H1 (cell line): ENCODE measurements at regions not wholly inside any gene's neighbourhood (a gene's known extent, or its start where the extent isn't known, plus 50 kb on each side); places are given as distances from the start of the nearest gene placed in this dataset.

Source experiments
- CTCF ChIA-PET: fragments of 300-600 bp; sonication (Branson Sonifier 250); formaldehyde crosslinking; loops from one replicate; lab custom pipeline; 2021; ENCODE audit not compliant: partially characterized antibody; lab: Charles Lee
- POLR2A ChIA-PET: fragments of 300-600 bp; sonication (Branson Sonifier 250); formaldehyde crosslinking; loops from one replicate; lab custom pipeline; 2021; ENCODE audit warnings: inconsistent platforms; ENCODE audit not compliant: partially characterized antibody; lab: Charles Lee
- DNase-seq, 2 experiments: peaks; one replicate each; pipeline versions ENCODE4 v3.0.0 to v3.0.0-alpha.2; 2010 to 2022; ENCODE audit warnings: low spot score in 2 of 2, low read depth in 1 of 2, mixed read lengths in 1 of 2
- FAIRE-seq: peaks from 2 replicates; lab custom pipeline; 2011; peaks lifted over from hg19 to GRCh38; lab: Jason Lieb, UNC
- H2AFZ ChIP-seq: 2 replicates; pipeline ENCODE4 v1.8.1; 2012; ENCODE audit warnings: low read length, inconsistent platforms
- H2AK5ac ChIP-seq: 2 replicates; pipeline ENCODE4 v1.6.1; 2013; ENCODE audit warnings: low read depth, low read length
- H2BK120ac ChIP-seq: replicated peaks from 2 replicates; pipeline ENCODE3; 2013; ENCODE audit warnings: low read depth, low read length, inconsistent platforms
- H2BK12ac ChIP-seq: 2 replicates; pipeline ENCODE4 v1.6.1; 2013; ENCODE audit warnings: low read depth, low read length
- H2BK15ac ChIP-seq: 2 replicates; pipeline ENCODE4 v1.6.1; 2013; ENCODE audit warnings: low read length
- H2BK20ac ChIP-seq: 2 replicates; pipeline ENCODE4 v1.6.1; 2013; ENCODE audit warnings: low read length
- H2BK5ac ChIP-seq: 2 replicates; pipeline ENCODE4 v1.6.1; 2013; ENCODE audit warnings: low read depth, low read length
- H3K14ac ChIP-seq: 2 replicates; pipeline ENCODE4 v1.6.1; 2013; ENCODE audit warnings: inconsistent platforms; ENCODE audit not compliant: insufficient read length
- H3K18ac ChIP-seq: 2 replicates; pipeline ENCODE4 v1.6.1; 2013; ENCODE audit warnings: low read length; ENCODE audit errors: extremely low read depth
- H3K23ac ChIP-seq: 2 replicates; pipeline ENCODE4 v1.6.1; 2013; ENCODE audit warnings: inconsistent platforms; ENCODE audit not compliant: insufficient read length
- H3K23me2 ChIP-seq: 2 replicates; pipeline ENCODE4 v1.6.1; 2013; ENCODE audit warnings: low read depth, low read length
- H3K27ac ChIP-seq: 2 replicates; pipeline ENCODE4 v1.6.1; 2011; ENCODE audit warnings: low read depth, low read length, inconsistent platforms
- H3K27me3 ChIP-seq, 4 experiments: replicated peaks in 1 of 4; 1 replicate in 1 of 4; 2 replicates in 3 of 4; pipeline versions ENCODE4 v1.6.1 to v1.8.1; 2011 to 2013; ENCODE audit warnings: low read length in 3 of 4, mild to moderate bottlenecking in 3 of 4, inconsistent platforms in 2 of 4, mixed read lengths in 2 of 4, moderate library complexity in 1 of 4; ENCODE audit not compliant: control insufficient read depth in 3 of 4, insufficient read depth in 3 of 4; ENCODE audit errors: extremely low read depth in 1 of 4
- H3K36me3 ChIP-seq, 4 experiments: 2 replicates each; pipeline versions ENCODE4 v1.6.1 to v1.8.1; 2011 to 2013; ENCODE audit warnings: mild to moderate bottlenecking in 4 of 4, low read length in 3 of 4, moderate library complexity in 2 of 4, control low read depth in 1 of 4, inconsistent platforms in 1 of 4; ENCODE audit not compliant: insufficient read depth in 4 of 4, control insufficient read depth in 2 of 4
- H3K4ac ChIP-seq: replicated peaks from 2 replicates; pipeline ENCODE3; 2013; ENCODE audit warnings: low read length, low read depth, mixed read lengths, inconsistent platforms; ENCODE audit not compliant: insufficient read length
- H3K4me1 ChIP-seq, 4 experiments: replicated peaks in 1 of 4; 1 replicate in 1 of 4; 2 replicates in 3 of 4; pipeline versions ENCODE4 v1.6.1 to v1.8.1; 2011 to 2013; ENCODE audit warnings: low read length in 3 of 4, inconsistent platforms in 2 of 4, mixed read lengths in 1 of 4; ENCODE audit not compliant: insufficient read depth in 4 of 4, control insufficient read depth in 3 of 4
- H3K4me2 ChIP-seq, 2 experiments: 2 replicates each; pipeline versions ENCODE4 v1.6.1 to v1.8.1; 2011 to 2013; ENCODE audit warnings: low read depth in 2 of 2, low read length in 2 of 2, control low read depth in 1 of 2, inconsistent platforms in 1 of 2, mild to moderate bottlenecking in 1 of 2; ENCODE audit not compliant: insufficient read depth in 1 of 2
- H3K4me3 ChIP-seq, 4 experiments: fragments of 200-600, 300-600 bp in 1 of 4; sonication (generic), shearing (Covaris generic), sonication (Bioruptor Twin) in 1 of 4; 2 replicates each; pipeline versions ENCODE4 v1.5.1 to v1.8.1; 2011 to 2016; ENCODE audit warnings: low read length in 4 of 4, low read depth in 3 of 4, control low read depth in 2 of 4, inconsistent platforms in 2 of 4, mild to moderate bottlenecking in 2 of 4, mixed read lengths in 1 of 4, moderate library complexity in 1 of 4; ENCODE audit not compliant: insufficient read depth in 2 of 4; ENCODE audit errors: extremely low read depth in 1 of 4
- H3K56ac ChIP-seq: replicated peaks from 2 replicates; pipeline ENCODE3; 2013; ENCODE audit warnings: low read depth, mild to moderate bottlenecking, mixed read lengths, low read length, inconsistent platforms; ENCODE audit not compliant: insufficient read length
- H3K79me1 ChIP-seq: 2 replicates; pipeline ENCODE4 v1.6.1; 2013; ENCODE audit warnings: low read depth, low read length, control low read depth
- H3K79me2 ChIP-seq, 2 experiments: 2 replicates each; pipeline versions ENCODE4 v1.6.1 to v1.8.1; 2012 to 2013; ENCODE audit warnings: low read length in 2 of 2, mild to moderate bottlenecking in 2 of 2, inconsistent platforms in 1 of 2; ENCODE audit not compliant: insufficient read depth in 2 of 2, control insufficient read depth in 1 of 2
- H3K9ac ChIP-seq, 4 experiments: replicated peaks in 1 of 4; 1 replicate in 1 of 4; 2 replicates in 3 of 4; pipeline versions ENCODE4 v1.6.1 to v1.8.1; 2011 to 2013; ENCODE audit warnings: low read depth in 3 of 4, low read length in 3 of 4, control low read depth in 2 of 4, mild to moderate bottlenecking in 2 of 4, moderate library complexity in 2 of 4, inconsistent platforms in 1 of 4; ENCODE audit errors: extremely low read depth in 1 of 4
- H3K9me3 ChIP-seq, 2 experiments: 2 replicates each; pipeline versions ENCODE4 v1.6.1 to v1.8.1; 2012 to 2013; ENCODE audit warnings: mild to moderate bottlenecking in 2 of 2, moderate library complexity in 2 of 2, control low read depth in 1 of 2, inconsistent platforms in 1 of 2, low read depth in 1 of 2, low read length in 1 of 2, mixed read lengths in 1 of 2; ENCODE audit not compliant: insufficient read depth in 2 of 2
- H4K20me1 ChIP-seq, 2 experiments: replicated peaks in 1 of 2; 2 replicates each; pipeline versions ENCODE3 to v1.8.1; 2011 to 2013; ENCODE audit warnings: inconsistent platforms in 2 of 2, low read length in 2 of 2, mild to moderate bottlenecking in 1 of 2; ENCODE audit not compliant: insufficient read depth in 2 of 2, control insufficient read depth in 1 of 2
- H4K5ac ChIP-seq: 2 replicates; pipeline ENCODE4 v1.6.1; 2013; ENCODE audit warnings: low read length, low read depth, mixed read lengths, inconsistent platforms; ENCODE audit not compliant: insufficient read length
- H4K8ac ChIP-seq: 2 replicates; pipeline ENCODE4 v1.8.0; 2013; ENCODE audit warnings: mild to moderate bottlenecking, moderate library complexity, low read length, inconsistent platforms; ENCODE audit not compliant: insufficient read depth; ENCODE audit errors: extremely low read depth
- H4K91ac ChIP-seq: replicated peaks from 2 replicates; pipeline ENCODE3; 2013; ENCODE audit warnings: low read length, mixed read lengths, inconsistent platforms; ENCODE audit not compliant: insufficient read length
- BRCA1 ChIP-seq: IDR thresholded peaks from 2 replicates; pipeline ENCODE4 v1.6.1; 2012; ENCODE audit warnings: low read depth, low read length, improper control_type of control experiment
- CEBPB ChIP-seq: IDR thresholded peaks from 2 replicates; pipeline ENCODE4 v1.6.1; 2012; ENCODE audit warnings: low read depth, low read length
- SP1 ChIP-seq: IDR thresholded peaks from 2 replicates; pipeline ENCODE4 v1.6.1; 2011; ENCODE audit warnings: low read depth, low read length
- TBP ChIP-seq: IDR thresholded peaks from 2 replicates; pipeline ENCODE4 v1.6.1; 2011; ENCODE audit warnings: low read depth, low read length, improper control_type of control experiment
- YY1 ChIP-seq: IDR thresholded peaks from 2 replicates; pipeline ENCODE4 v1.6.1; 2011; ENCODE audit warnings: low read depth, mild to moderate bottlenecking, low read length
- whole genome bisulfite sequencing, 2 experiments: shearing (Covaris generic) in 1 of 2; methylation state at CpG; one replicate each; pipeline versions ENCODE4 v1.1.6 to v1.1.7; 2013 to 2015; ENCODE audit warnings: low lambda C conversion rate in 2 of 2, mixed read lengths in 2 of 2, inconsistent platforms in 1 of 2, low coverage in 1 of 2, missing lambda C conversion rate in 1 of 2; ENCODE audit not compliant: insufficient replicate concordance in 2 of 2, insufficient coverage in 1 of 2, insufficient read length in 1 of 2; ENCODE audit errors: extremely low coverage in 1 of 2, missing lambda C conversion rate in 1 of 2; 5-methylcytosine and 5-hydroxymethylcytosine counted together
- TF ChIP-seq, protein P1 (sequence below): IDR thresholded peaks from 2 replicates; pipeline ENCODE4 v1.6.1; 2012; ENCODE audit warnings: inconsistent platforms

DNA sequence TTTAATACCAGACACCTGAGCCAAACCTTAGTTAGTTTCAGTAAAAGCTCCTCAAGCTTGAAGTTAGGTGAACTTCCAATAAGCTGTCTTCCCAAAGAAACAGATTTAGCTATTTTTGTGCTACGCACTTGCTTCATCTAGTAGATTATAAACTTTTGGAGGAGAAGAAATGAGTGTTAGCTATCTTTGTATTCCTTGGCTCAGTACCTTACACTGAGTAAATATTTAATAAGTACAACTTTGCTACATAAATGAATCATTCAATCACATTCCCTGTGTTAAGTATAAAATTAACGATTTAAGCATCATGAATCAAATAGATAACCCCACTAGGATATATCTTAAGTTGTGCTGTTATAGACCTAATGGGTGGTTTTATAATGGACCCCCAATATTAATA lies 307.0 kb downstream of the PCNX1 start:
- peaks cover 0 to 3% (median under 1%) of the 10 kb centered on the region in 4 experiments; a peak in 3 of 7 replicates for H3K4me1 ChIP-seq
- no peaks in the 10 kb centered on the region; the same call in none of the 2 replicates for H3K23me2 ChIP-seq
- no peak overlapping the region for H3K4me3 ChIP-seq
- H3K4me2 ChIP-seq = no peak overlapping the region
- no peak overlapping the region for H4K8ac ChIP-seq
- FAIRE-seq = no peak
- H3K9me3 ChIP-seq = peaks cover 2 to 4% of the 10 kb centered on the region in 2 experiments; a peak in 1 of 4 replicates
- no peak overlapping the region for H2BK20ac ChIP-seq
- no peak overlapping the region for H2BK12ac ChIP-seq
- H4K20me1 ChIP-seq = no peaks in the 10 kb centered on the region
- H2AFZ ChIP-seq = no peak overlapping the region
- H3K79me2 ChIP-seq = no peaks in the 10 kb centered on the region
- H3K4ac ChIP-seq = no peak overlapping the region
- H2BK120ac ChIP-seq = no peak overlapping the region
- H3K79me1 ChIP-seq = no peaks in the 10 kb centered on the region
- H3K23ac ChIP-seq = no peak overlapping the region
- H4K5ac ChIP-seq = no peak overlapping the region
- no peak overlapping the region for H3K18ac ChIP-seq
- no peak overlapping the region for H3K56ac ChIP-seq
- no peak overlapping the region for H2BK5ac ChIP-seq
- TF ChIP-seq SP1 = no peak
- no peak for TF ChIP-seq BRCA1
- no peak for TF ChIP-seq YY1
- no peak for TF ChIP-seq TBP
- TF ChIP-seq, protein P1, sequence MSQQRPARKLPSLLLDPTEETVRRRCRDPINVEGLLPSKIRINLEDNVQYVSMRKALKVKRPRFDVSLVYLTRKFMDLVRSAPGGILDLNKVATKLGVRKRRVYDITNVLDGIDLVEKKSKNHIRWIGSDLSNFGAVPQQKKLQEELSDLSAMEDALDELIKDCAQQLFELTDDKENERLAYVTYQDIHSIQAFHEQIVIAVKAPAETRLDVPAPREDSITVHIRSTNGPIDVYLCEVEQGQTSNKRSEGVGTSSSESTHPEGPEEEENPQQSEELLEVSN = no peak
- no peak for TF ChIP-seq CEBPB
- TF ChIP-seq, all 59 proteins: peak for 0
- no peak for DNase-seq
- H3K36me3 ChIP-seq = no peaks in the 10 kb centered on the region; a peak in 1 of 8 replicates
- H3K27me3 ChIP-seq = no peaks in the 10 kb centered on the region
- POLR2A ChIA-PET = no interaction called here
- 89% methylated on average over 2 of the region's 2 CpGs; no CpG with 5 or more reads in 1 of the 2 experiments for WGBS, 2 experiments
- H3K9ac ChIP-seq = no peak overlapping the region
- no peak overlapping the region for H3K27ac ChIP-seq
- H2AK5ac ChIP-seq = no peak overlapping the region
- CTCF ChIA-PET = interaction anchor here (0.6 to 1.0 kb wide), 4 partner anchors 17 to 890 kb away, joined by 3 read pairs; no protein-coding TSS in a partner anchor
- no peak overlapping the region for H3K14ac ChIP-seq
- H4K91ac ChIP-seq = no peak overlapping the region
- H2BK15ac ChIP-seq = no peak overlapping the region
